ENCODE measurements at regions not wholly inside any gene's neighbourhood (a gene's known extent, or its start where the extent isn't known, plus 50 kb on each side); places are given as distances from the start of the nearest gene placed in this dataset.
"Not testable (repeated sequence)": the region's sequence is repeated elsewhere in the genome, so short reads cannot be mapped to it uniquely, and the experiment has no call there.

DNA sequence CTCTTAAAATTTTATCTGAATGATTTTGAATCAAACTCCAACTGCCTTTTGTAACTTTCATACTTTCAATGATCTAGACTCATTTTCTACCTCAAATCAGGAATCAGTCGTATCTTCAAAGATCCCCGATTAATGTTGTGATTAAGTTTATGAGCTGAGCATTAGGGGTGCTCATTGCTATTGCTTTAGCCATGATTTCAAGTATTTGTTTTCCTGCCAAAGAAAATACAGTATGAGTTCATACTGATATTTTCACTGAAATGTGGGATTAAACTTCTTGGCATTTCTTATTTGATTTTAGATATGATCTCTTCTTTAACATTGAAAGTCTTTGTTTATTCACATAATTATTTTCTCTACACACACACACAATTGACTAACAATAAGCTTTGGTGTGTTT is 785.6 kb downstream of the NTRK3 start:
- Histone ChIP-seq H3K9me3 (ENCODE audit: control insufficient read depth, insufficient read depth, low read depth, low read length) (no peaks in the 10 kb centered on the region), H3K36me3 (ENCODE audit: control insufficient read depth in 2 of 2, insufficient read depth in 1 of 2, low read length in 2 of 2) (no peaks in the 10 kb centered on the region), H3K27ac (ENCODE audit: extremely low read depth, low read depth, low read length) (no peak overlapping the region), H3K4me1 (ENCODE audit: control insufficient read depth, insufficient read depth, low read length) (peaks cover 5% of the 10 kb centered on the region; the same call in 1 of the 2 replicates), H3K4me3 (ENCODE audit: low read depth, low read length) (no peak overlapping the region)
- ChIA-PET POLR2A (no interaction called here), CTCF (interaction anchor here (0.7 kb wide), 1 partner anchor 118 kb away, joined by 3 read pairs; no protein-coding TSS in a partner anchor)
- no peak for TF ChIP-seq REPIN1 (tag by site-specific recombination; IDR thresholded peaks at IDR 0.05; ENCODE audit: low read depth)

DNA sequence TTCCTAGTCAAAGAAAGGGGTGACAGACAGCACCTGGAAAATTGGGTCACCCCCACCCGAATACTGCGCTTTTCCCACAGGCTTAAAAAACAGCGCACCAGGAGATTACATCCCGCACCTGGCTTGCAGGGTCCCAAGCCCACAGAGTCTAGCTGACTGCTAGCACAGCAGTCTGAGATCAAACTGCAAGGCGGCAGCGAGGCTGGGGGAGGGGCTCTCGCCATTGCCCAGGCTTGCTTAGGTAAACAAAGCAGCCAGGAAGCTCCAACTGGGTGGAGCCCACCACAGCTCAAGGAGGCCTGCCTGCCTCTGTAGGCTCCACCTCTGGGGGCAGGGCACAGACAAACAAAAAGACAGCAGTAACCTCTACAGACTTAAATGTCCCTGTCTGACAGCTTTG is 792.6 kb downstream of the NTRK3 start:
- ChIA-PET CTCF (interaction anchor here (0.6 kb wide), 1 partner anchor 695 kb away, joined by 3 read pairs; no protein-coding TSS in a partner anchor), POLR2A (interaction anchor here (0.6 kb wide), 1 partner anchor 796 kb away, joined by 4 read pairs; no protein-coding TSS in a partner anchor)
- H3K4me3 ChIP-seq (ENCODE audit: low read depth, low read length): not testable (repeated sequence)

DNA sequence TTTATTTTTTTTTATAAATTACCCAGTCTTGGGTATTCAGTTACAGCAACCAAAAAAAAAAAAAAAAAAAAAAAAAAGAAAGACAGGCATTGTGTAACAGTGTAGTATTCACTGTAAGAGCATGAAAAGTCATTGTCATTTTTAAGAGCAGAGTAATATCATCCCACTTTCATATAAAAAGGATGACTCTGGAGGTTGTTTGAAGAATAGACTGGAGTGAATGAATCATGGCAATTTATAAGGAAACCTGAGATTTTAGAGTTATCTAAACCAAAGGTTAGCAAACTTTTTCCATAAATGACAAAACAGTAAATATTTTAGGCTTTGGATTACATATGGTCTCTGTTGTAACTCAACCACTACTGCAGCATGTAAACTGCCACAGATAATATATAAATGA is 794.9 kb downstream of the NTRK3 start:
- no peak overlapping the region for H3K27ac ChIP-seq (ENCODE audit: extremely low read depth, low read depth, low read length)
- CTCF ChIA-PET: interaction anchor here (0.6 kb wide), 1 partner anchor 10 kb away, joined by 3 read pairs; no protein-coding TSS in a partner anchor
- POLR2A ChIA-PET: no interaction called here
- H3K4me3 ChIP-seq (ENCODE audit: low read depth, low read length): no peak overlapping the region
- no peaks in the 10 kb centered on the region for H3K4me1 ChIP-seq (ENCODE audit: control insufficient read depth, insufficient read depth, low read length)
- H3K36me3 ChIP-seq (ENCODE audit: control insufficient read depth in 2 of 2, insufficient read depth in 1 of 2, low read length in 2 of 2): no peaks in the 10 kb centered on the region
- TF ChIP-seq, protein P1, sequence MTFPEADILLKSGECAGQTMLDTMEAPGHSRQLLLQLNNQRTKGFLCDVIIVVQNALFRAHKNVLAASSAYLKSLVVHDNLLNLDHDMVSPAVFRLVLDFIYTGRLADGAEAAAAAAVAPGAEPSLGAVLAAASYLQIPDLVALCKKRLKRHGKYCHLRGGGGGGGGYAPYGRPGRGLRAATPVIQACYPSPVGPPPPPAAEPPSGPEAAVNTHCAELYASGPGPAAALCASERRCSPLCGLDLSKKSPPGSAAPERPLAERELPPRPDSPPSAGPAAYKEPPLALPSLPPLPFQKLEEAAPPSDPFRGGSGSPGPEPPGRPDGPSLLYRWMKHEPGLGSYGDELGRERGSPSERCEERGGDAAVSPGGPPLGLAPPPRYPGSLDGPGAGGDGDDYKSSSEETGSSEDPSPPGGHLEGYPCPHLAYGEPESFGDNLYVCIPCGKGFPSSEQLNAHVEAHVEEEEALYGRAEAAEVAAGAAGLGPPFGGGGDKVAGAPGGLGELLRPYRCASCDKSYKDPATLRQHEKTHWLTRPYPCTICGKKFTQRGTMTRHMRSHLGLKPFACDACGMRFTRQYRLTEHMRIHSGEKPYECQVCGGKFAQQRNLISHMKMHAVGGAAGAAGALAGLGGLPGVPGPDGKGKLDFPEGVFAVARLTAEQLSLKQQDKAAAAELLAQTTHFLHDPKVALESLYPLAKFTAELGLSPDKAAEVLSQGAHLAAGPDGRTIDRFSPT (tag by site-specific recombination; IDR thresholded peaks at IDR 0.05): no peak
- TF ChIP-seq ZNF585B (tag by site-specific recombination; IDR thresholded peaks at IDR 0.05) (no peak), ZNF132 (tag by site-specific recombination; IDR thresholded peaks at IDR 0.05; ENCODE audit: borderline replicate concordance) (no peak), ZFHX2 (tag by site-specific recombination; conservative IDR thresholded peaks at IDR 0.05) (no peak), KLF7 (tag by site-specific recombination; IDR thresholded peaks at IDR 0.05; ENCODE audit: borderline replicate concordance) (no peak), ZNF660 (tag by site-specific recombination; IDR thresholded peaks at IDR 0.05) (no peak), HOXD13 (CRISPR knock-in tag; IDR thresholded peaks at IDR 0.05; ENCODE audit: borderline replicate concordance) (no peak), YY1 (tag by site-specific recombination; IDR thresholded peaks at IDR 0.05) (no peak), KLF16 (tag by site-specific recombination; IDR thresholded peaks at IDR 0.05) (no peak), ZNF416 (tag by site-specific recombination; IDR thresholded peaks at IDR 0.05) (no peak), ZNF670 (tag by site-specific recombination; IDR thresholded peaks at IDR 0.05; ENCODE audit: low read depth) (no peak), ZNF10 (tag by site-specific recombination; IDR thresholded peaks at IDR 0.05) (no peak), KLF9 (tag by site-specific recombination; IDR thresholded peaks at IDR 0.05; ENCODE audit: low read depth) (no peak), ZNF174 (tag by site-specific recombination; IDR thresholded peaks at IDR 0.05) (no peak)
- TF ChIP-seq, protein P2, sequence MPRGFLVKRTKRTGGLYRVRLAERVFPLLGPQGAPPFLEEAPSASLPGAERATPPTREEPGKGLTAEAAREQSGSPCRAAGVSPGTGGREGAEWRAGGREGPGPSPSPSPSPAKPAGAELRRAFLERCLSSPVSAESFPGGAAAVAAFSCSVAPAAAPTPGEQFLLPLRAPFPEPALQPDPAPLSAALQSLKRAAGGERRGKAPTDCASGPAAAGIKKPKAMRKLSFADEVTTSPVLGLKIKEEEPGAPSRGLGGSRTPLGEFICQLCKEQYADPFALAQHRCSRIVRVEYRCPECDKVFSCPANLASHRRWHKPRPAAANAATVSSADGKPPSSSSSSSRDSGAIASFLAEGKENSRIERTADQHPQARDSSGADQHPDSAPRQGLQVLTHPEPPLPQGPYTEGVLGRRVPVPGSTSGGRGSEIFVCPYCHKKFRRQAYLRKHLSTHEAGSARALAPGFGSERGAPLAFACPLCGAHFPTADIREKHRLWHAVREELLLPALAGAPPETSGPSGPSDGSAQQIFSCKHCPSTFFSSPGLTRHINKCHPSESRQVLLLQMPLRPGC (tag by site-specific recombination; IDR thresholded peaks at IDR 0.05): no peak
- TF ChIP-seq, protein P3, sequence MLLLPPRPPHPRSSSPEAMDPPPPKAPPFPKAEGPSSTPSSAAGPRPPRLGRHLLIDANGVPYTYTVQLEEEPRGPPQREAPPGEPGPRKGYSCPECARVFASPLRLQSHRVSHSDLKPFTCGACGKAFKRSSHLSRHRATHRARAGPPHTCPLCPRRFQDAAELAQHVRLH (tag by site-specific recombination; IDR thresholded peaks at IDR 0.05): no peak
- H3K9me3 ChIP-seq (ENCODE audit: control insufficient read depth, insufficient read depth, low read depth, low read length): no peaks in the 10 kb centered on the region

More for the DNA sequence above, 792.6 kb downstream of the NTRK3 start:
- H3K27ac ChIP-seq (ENCODE audit: extremely low read depth, low read depth, low read length); H3K4me1 ChIP-seq (ENCODE audit: control insufficient read depth, insufficient read depth, low read length); H3K36me3 ChIP-seq (ENCODE audit: control insufficient read depth in 2 of 2, insufficient read depth in 1 of 2, low read length in 2 of 2); H3K9me3 ChIP-seq (ENCODE audit: control insufficient read depth, insufficient read depth, low read depth, low read length): not testable (repeated sequence)
